ENCODE measurements at regions not wholly inside any gene's neighbourhood (a gene's known extent, or its start where the extent isn't known, plus 50 kb on each side); places are given as distances from the start of the nearest gene placed in this dataset.
"Not testable (repeated sequence)": the region's sequence is repeated elsewhere in the genome, so short reads cannot be mapped to it uniquely, and the experiment has no call there.

DNA sequence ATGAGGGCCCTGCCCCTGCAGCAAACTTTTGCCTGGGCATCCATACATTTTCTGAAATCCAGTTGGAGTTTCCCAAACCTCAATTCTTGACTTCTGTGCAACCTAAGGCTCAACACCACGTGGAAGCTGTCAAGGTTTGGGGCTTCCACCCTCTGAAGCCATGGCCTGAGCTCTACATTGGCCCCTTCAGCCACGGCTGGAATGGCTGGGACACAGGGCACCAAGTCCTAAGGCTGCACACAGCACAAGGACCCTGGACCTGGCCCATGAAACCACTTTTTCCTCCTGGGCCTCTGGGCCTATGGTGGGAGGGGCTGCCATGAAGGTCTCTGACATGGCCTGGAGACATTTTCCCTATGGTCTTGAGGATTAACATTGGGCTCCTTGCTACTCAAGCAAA, 266.3 kb downstream of the LRIG3 start:
- DNase-seq (ENCODE audit: low spot score): no peak

DNA sequence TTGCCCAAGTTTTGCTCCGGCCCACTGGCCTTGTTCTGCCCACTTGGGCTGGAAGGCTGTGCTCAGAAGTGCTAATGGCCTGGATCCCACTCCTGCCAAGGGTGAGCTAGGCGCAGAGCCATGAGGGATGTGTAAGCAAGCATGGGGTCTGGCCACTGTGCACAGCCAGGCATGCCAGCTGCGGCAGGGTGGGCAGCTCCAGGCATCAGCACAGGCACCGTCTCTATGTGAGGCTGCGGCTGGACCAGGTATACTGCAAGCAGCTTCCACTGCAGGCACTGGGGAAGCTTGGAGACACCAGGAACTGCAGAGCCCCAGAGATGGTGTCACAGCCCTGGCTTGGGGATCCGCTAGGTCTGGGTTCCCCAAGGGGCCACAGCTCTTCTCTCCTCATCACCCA, 264.9 kb downstream of the LRIG3 start:
- no peak for DNase-seq (ENCODE audit: low spot score)

GRCh38 chr12:58656254-58657009, 263.9 kb downstream of the LRIG3 start:
- DNase-seq (ENCODE audit: low spot score): no peak

DNA sequence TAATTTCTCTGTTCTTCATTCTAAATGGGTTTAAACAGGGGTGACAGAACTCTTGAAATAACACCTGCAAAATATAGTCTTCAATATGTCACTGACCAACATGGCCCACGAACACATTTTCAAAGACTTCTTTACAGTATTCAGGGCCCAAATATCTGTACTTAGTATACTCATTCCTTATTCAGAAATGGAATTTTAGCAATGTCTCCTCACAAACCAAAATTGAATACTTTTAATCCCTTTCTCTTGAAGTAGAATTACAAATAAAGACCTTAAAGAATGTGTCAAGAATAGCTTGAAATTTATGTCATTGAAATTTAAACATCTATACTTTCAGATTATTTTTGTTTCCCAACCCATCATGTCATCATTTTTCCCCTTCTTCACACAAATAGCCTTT, 263.1 kb downstream of the LRIG3 start:
- no peak for DNase-seq (ENCODE audit: low spot score)

DNA sequence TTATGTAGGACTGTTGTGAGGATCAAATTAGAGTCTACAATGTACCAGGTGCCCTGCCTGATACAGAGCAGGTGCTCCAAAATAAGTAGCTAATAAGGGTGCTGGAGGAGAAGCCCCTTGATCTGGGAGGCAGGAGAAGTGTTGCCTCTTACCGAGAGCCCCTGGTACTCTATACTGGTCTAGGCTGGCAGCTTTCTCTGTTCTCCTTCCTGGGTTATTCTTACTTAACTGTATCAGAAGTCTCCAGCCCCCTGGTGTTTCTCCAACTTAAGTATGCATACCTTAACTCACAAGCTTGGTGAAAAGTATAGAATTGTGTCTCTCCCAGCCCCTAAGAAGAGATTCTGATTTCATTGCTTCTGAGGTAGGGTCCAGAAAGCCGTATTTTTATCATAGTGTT, 254.9 kb downstream of the LRIG3 start:
- DNase-seq (ENCODE audit: low spot score): no peak

DNA sequence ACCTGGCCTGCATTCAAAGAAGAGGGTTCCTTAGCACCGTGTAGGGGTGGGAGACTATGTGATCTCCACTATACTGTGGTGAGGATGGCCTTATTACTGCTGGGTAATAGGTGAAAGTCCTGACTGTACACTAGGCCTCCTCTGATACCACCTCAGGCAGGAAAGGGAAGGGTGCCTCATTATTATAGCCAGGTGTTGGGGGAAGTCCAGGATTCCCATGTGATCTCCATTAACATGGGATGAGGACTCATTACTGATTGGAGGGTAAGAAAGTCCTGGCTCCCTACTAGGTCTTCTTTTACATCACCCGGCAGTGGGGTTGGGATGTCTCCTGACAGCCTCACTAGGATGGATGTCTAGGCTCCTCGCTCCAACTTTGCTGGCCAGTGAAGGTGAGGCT, 252.1 kb downstream of the LRIG3 start:
- DNase-seq (ENCODE audit: low spot score): no peak

GRCh38 chr12:58668871-58669270, 251.4 kb downstream of the LRIG3 start:
- no peak for DNase-seq (ENCODE audit: low spot score)

DNA sequence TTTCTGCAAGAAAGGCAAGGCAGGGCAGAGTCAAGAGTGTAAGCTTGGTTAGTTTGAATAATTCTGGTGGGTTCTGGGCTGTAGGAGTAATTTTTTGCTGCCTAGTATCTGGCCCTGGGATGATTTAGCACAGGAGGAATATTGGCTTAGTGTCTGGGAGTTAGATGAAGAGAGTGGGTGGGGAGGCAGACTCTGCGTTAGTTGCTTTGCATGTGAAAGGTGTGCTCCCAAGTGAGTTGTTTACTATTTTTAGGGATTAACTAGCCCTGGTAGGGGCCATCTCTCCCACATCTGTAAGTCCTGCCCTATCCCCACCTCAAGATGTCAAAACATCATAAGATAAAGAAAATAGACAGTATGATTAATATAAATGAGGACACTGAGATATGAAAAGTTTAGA, 249.7 kb downstream of the LRIG3 start:
- no peak for DNase-seq (ENCODE audit: low spot score)

DNA sequence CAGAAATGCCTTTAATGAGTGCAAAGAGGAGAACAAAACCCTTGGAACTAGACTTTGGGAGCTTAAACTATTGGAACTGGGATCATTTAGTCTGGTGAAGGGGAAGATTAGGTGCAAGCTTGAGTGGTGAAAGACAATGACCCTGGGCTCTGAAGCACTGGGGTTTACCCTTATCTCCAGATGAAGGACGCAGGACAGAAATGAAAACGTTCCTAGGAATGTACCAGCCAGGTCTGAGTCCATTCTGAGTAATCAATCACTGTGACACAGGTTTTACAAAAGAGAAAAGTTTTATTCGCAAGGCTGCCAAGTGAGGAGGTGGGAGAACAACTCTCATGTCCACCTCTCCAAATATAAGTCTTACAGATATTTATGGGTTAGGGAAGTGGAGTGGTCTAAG, 249.1 kb downstream of the LRIG3 start:
- no peak for DNase-seq (ENCODE audit: low spot score)

DNA sequence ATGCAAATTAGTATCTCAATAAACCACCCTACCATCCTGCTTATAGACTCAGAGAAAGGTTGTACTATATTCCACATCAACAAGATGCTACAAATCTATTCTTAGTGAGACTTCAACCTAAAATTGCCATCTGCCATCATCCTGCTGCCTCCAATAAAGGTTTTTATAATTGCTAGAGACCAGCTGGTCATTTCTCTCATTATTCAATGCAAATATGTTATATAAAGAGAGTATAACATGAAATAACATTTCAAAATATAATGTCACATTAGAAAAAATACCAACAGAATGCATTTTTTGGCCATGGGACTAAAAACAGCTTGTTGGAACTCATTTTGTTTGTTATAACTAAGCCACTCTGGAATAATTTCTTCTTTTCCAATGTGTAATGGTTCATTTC, 247.3 kb downstream of the LRIG3 start:
- DNase-seq (ENCODE audit: low spot score): no peak

DNA sequence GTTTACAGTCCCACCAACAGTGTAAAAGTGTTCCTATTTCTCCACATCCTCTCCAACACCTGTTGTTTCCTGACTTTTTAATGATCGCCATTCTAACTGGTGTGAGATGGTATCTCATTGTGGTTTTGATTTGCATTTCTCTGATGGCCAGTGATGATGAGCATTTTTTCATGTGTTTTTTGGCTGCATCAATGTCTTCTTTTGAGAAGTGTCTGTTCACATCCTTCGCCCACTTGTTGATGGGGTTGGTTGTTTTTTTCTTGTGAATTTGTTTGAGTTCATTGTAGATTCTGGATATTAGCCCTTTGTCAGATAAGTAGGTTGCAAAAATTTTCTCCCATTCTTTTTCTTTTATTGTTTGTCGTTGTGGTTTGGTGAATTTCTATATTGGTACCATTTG, 242.5 kb downstream of the LRIG3 start:
- not testable (repeated sequence) for DNase-seq (ENCODE audit: low spot score)

- DNase-seq (ENCODE audit: low spot score): no peak
Measured at GRCh38 chr12:58678753-58679152, 241.6 kb downstream of the LRIG3 start.

- no peak for DNase-seq (ENCODE audit: low spot score)
Measured at GRCh38 chr12:58681730-58682129, 238.6 kb downstream of the LRIG3 start.

GRCh38 chr12:58695263-58695662, 225.0 kb downstream of the LRIG3 start:
- no peak for DNase-seq (ENCODE audit: low spot score)

GRCh38 chr12:58701536-58701935, 218.8 kb downstream of the LRIG3 start:
- DNase-seq (ENCODE audit: low spot score): no peak

DNA sequence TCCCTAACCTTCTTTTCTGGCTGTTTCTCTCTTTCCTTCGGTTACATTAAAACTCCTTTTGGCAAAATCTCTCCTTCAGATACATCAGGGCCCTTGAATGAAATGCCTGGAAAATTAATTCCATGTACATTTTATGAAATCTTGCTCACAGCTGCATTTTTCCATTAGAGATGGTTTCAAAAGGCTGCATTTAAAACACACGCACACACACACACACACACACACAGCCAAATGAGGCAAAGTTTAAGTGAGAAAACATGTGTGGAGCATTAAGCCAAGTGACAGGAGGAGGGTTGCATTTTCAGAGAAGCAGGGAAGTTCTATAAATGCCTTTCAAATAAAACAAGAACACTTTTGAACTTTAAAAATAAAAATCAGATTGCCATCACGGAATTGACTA, 216.4 kb downstream of the LRIG3 start:
- DNase-seq (ENCODE audit: low spot score): no peak

- not testable (repeated sequence) for DNase-seq (ENCODE audit: low spot score)
Measured at GRCh38 chr12:58704770-58705169, 215.5 kb downstream of the LRIG3 start.

- no peak for DNase-seq (ENCODE audit: low spot score)
Measured at GRCh38 chr12:58710901-58711300, 209.4 kb downstream of the LRIG3 start.

GRCh38 chr12:58711974-58712373, 208.3 kb downstream of the LRIG3 start:
- DNase-seq (ENCODE audit: low spot score): no peak

DNA sequence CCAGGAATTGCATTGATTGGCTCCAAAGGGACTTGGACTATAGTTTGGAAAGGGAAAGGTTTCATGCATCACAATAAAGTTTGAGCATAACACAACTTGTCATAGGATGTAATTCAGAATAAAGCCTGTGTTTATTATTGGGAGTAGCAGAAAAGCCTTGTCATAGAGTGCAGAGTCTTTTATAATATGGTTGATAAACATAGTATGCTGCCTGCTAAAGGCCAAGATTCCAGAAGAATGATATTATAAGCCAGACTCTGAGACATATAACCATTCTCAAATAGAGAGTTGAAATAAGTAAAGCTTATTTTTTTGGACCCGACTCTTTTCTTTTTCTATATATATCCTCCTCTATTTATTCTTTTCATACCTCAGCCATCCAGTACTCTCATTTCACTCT, 207.3 kb downstream of the LRIG3 start:
- DNase-seq (ENCODE audit: low spot score): no peak

DNA sequence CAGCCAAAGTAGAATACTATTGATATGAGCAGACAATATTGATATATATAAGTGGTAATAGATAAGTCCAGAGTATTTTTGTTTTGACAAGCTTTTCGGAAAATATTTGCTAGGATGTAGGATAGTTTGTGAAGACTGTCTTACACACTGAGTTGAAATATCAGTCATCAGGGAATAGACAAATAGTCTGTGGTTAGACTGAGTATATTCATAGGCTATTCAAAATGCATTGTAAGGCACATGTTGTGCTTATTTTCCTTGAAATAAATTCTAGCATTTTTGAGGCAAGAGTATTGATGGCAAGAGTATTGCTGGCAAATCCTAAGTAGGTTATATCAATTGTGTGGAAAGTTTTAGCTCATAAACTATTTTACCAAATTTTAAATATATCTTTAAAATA, 201.1 kb downstream of the LRIG3 start:
- no peak for DNase-seq (ENCODE audit: low spot score)

DNA sequence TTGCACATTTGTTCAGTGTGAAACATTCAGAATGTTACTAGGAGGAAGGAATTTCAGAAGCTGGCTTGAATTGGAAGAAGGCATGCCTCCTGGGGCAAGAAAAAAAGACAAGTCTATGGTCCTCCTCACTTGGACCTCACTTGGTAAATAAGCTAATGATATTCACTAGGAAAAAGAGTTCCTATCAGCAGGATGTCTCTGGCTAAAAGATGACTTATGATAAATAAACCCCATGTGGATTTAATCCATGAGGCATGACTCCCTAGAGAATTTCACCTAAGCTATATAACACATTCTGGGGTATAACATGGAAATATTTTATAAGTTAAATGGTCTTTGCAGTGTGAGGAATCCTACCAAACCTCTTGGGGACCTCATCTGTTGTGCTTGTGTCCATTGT, 199.9 kb downstream of the LRIG3 start:
- no peak for DNase-seq (ENCODE audit: low spot score)

- DNase-seq (ENCODE audit: low spot score): no peak
Measured at GRCh38 chr12:58725400-58726105, 194.8 kb downstream of the LRIG3 start.

GRCh38 chr12:58727521-58727920, 192.8 kb downstream of the LRIG3 start:
- no peak for DNase-seq (ENCODE audit: low spot score)
